ENCODE measurements at regions not wholly inside any gene's neighbourhood (a gene's known extent, or its start where the extent isn't known, plus 50 kb on each side); places are given as distances from the start of the nearest gene placed in this dataset.

DNA sequence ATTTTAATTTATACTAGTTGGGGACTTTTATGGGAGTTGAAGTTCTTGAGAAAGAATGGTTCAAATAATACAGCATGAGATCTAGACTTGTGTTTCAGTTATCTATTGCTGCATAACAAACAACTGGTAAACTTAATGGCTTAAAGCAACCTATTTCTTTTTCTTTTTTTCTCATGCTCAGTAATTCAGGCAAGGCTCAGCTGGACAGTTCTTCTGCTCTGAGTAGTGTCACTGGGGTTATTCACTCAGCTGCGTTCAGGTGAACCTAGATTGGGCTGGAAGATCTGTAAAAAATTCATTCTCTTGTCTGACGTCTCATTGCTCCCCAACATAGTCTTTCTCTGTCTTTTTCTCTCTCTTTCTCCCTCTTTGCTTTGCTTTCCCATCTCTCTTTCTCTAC lies 291.7 kb downstream of the GBA3 start:
- TF ChIP-seq POLR2A (IDR thresholded peaks at IDR 0.05), result no peak
- TF ChIP-seq, protein P1, sequence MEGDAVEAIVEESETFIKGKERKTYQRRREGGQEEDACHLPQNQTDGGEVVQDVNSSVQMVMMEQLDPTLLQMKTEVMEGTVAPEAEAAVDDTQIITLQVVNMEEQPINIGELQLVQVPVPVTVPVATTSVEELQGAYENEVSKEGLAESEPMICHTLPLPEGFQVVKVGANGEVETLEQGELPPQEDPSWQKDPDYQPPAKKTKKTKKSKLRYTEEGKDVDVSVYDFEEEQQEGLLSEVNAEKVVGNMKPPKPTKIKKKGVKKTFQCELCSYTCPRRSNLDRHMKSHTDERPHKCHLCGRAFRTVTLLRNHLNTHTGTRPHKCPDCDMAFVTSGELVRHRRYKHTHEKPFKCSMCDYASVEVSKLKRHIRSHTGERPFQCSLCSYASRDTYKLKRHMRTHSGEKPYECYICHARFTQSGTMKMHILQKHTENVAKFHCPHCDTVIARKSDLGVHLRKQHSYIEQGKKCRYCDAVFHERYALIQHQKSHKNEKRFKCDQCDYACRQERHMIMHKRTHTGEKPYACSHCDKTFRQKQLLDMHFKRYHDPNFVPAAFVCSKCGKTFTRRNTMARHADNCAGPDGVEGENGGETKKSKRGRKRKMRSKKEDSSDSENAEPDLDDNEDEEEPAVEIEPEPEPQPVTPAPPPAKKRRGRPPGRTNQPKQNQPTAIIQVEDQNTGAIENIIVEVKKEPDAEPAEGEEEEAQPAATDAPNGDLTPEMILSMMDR (IDR thresholded peaks at IDR 0.05), result no peak
